RWPE2 (cell line): ENCODE measurements at regions not wholly inside any gene's neighbourhood (a gene's known extent, or its start where the extent isn't known, plus 50 kb on each side); places are given as distances from the start of the nearest gene placed in this dataset.

Experiments used
- ATAC-seq: fragments of 200-7000 bp; cut with Tn5 transposase; 3 replicates; pipeline ENCODE4 v1.9.1; 2021; ENCODE audit warnings: low read depth
- DNase-seq: peaks from one replicate; pipeline ENCODE4 v3.0.0-alpha.2; 2020; ENCODE audit warnings: low spot score
- H3K27ac ChIP-seq: fragments of 450-650 bp; 2 replicates; pipeline ENCODE4 v1.5.1; 2017; ENCODE audit warnings: mild to moderate bottlenecking; ENCODE audit not compliant: poor library complexity, severe bottlenecking
- H3K27me3 ChIP-seq: fragments of 250-450 bp; sonication (Bioruptor Pico); 2 replicates; pipeline ENCODE4 v1.5.1; 2021; ENCODE audit warnings: mild to moderate bottlenecking, moderate library complexity; ENCODE audit not compliant: insufficient read depth, poor library complexity, severe bottlenecking
- H3K36me3 ChIP-seq: fragments of 250-450 bp; sonication (Bioruptor Pico); 2 replicates; pipeline ENCODE4 v1.5.1; 2020; ENCODE audit warnings: low read depth, mild to moderate bottlenecking, moderate library complexity
- H3K4me1 ChIP-seq: fragments of 250-450 bp; sonication (Bioruptor Pico); 2 replicates; pipeline ENCODE4 v1.5.1; 2021; ENCODE audit warnings: mild to moderate bottlenecking, moderate library complexity; ENCODE audit not compliant: insufficient read depth, poor library complexity, severe bottlenecking
- H3K4me3 ChIP-seq: fragments of 250-450 bp; sonication (Bioruptor Pico); 2 replicates; pipeline ENCODE4 v1.5.1; 2021; ENCODE audit warnings: mild to moderate bottlenecking, moderate library complexity; ENCODE audit not compliant: severe bottlenecking
- H3K9me3 ChIP-seq: fragments of 250-450 bp; sonication (Bioruptor Pico); 2 replicates; pipeline ENCODE4 v1.5.1; 2021; ENCODE audit warnings: mild to moderate bottlenecking, moderate library complexity; ENCODE audit not compliant: severe bottlenecking
- TF ChIP-seq, protein P1 (sequence below): fragments of 450-650 bp; IDR thresholded peaks from one replicate; pipeline ENCODE4 v1.5.1; 2017; ENCODE audit warnings: mild to moderate bottlenecking, moderate library complexity; ENCODE audit not compliant: poor library complexity, severe bottlenecking

GRCh38 chr5:89302102-89302891 is 419.3 kb upstream of the MEF2C start:
- no peak for ATAC-seq
- Histone ChIP-seq H3K27ac (no peak overlapping the region), H3K9me3 (no peaks in the 10 kb centered on the region), H3K4me1 (peaks cover 5% of the 10 kb centered on the region), H3K4me3 (no peak overlapping the region), H3K36me3 (no peaks in the 10 kb centered on the region), H3K27me3 (no peaks in the 10 kb centered on the region)
- TF ChIP-seq, protein P1, sequence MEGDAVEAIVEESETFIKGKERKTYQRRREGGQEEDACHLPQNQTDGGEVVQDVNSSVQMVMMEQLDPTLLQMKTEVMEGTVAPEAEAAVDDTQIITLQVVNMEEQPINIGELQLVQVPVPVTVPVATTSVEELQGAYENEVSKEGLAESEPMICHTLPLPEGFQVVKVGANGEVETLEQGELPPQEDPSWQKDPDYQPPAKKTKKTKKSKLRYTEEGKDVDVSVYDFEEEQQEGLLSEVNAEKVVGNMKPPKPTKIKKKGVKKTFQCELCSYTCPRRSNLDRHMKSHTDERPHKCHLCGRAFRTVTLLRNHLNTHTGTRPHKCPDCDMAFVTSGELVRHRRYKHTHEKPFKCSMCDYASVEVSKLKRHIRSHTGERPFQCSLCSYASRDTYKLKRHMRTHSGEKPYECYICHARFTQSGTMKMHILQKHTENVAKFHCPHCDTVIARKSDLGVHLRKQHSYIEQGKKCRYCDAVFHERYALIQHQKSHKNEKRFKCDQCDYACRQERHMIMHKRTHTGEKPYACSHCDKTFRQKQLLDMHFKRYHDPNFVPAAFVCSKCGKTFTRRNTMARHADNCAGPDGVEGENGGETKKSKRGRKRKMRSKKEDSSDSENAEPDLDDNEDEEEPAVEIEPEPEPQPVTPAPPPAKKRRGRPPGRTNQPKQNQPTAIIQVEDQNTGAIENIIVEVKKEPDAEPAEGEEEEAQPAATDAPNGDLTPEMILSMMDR, result no peak
- no peak for DNase-seq

GRCh38 chr5:89301321-89302025 is 418.5 kb upstream of the MEF2C start:
- Histone ChIP-seq H3K4me1 (peaks cover 5% of the 10 kb centered on the region), H3K9me3 (no peaks in the 10 kb centered on the region), H3K36me3 (no peaks in the 10 kb centered on the region), H3K27ac (no peak overlapping the region), H3K27me3 (no peaks in the 10 kb centered on the region), H3K4me3 (no peak overlapping the region)
- TF ChIP-seq, protein P1, result no peak
- no peak for ATAC-seq
- no peak for DNase-seq

DNA sequence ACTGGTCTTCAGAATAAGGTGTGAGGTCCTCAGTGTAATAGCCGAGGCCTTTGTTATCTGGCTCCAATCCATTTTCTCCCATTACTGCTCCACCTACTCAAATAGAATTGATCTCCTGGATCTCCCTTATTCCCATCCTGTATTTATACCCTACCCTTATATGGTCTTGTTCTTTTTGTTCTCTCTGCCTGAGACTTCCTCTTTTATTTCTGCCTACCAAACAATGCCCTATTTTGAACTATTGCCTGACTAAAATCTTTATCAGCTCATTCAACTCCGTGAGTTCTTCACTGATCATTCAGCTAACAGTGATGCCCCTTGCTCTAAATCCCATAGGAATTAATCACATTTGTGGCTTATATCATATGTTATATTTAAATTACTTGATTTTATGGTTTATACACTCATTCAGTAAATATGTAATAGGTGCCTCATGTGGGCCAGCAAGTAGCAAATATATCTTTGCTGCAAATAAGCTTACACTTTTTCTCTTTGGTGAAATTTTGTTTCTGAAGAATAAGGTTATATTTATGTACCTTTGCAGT is 417.5 kb upstream of the MEF2C start:
- no peak overlapping the region for H3K27ac ChIP-seq
- DNase-seq (no peak), ATAC-seq (peak; percentile 73)
- peaks cover 5% of the 10 kb centered on the region for H3K4me1 ChIP-seq
- H3K9me3 ChIP-seq, result no peaks in the 10 kb centered on the region
- no peaks in the 10 kb centered on the region for H3K36me3 ChIP-seq
- no peaks in the 10 kb centered on the region for H3K27me3 ChIP-seq
- no peak overlapping the region for H3K4me3 ChIP-seq
- TF ChIP-seq, protein P1, result no peak

- TF ChIP-seq, protein P1, result no peak
- H3K27me3 ChIP-seq, result no peaks in the 10 kb centered on the region
- H3K9me3 ChIP-seq, result no peaks in the 10 kb centered on the region
- ATAC-seq (peak; percentile 44), DNase-seq (no peak)
- no peaks in the 10 kb centered on the region for H3K36me3 ChIP-seq
- H3K27ac ChIP-seq, result no peak overlapping the region
- peaks cover 5% of the 10 kb centered on the region for H3K4me1 ChIP-seq
- no peak overlapping the region for H3K4me3 ChIP-seq
Observed at GRCh38 chr5:89299998-89300397, 417.0 kb upstream of the MEF2C start.
